Activated naive CD4-positive, alpha-beta T cell treated with anti-CD3 and anti-CD28 coated beads for 36 hours (primary cell): ENCODE measurements at regions not wholly inside any gene's neighbourhood (a gene's known extent, or its start where the extent isn't known, plus 50 kb on each side); places are given as distances from the start of the nearest gene placed in this dataset.

Experiments
- CTCF ChIA-PET: fragments of 350-600 bp; sonication (Branson Sonifier 250); formaldehyde crosslinking; loops from one replicate; lab custom pipeline; 2021; ENCODE audit warnings: antibody characterized with exemption; lab: Charles Lee
- DNase-seq: peaks from one replicate; pipeline ENCODE4 v3.0.0-alpha.2; 2020
- H3K27ac Mint-ChIP-seq: one replicate; pipeline ENCODE4 v1.8.0; 2021; ENCODE audit warnings: mild to moderate bottlenecking, mixed read lengths
- H3K27me3 Mint-ChIP-seq: one replicate; pipeline ENCODE4 v1.8.0; 2021; ENCODE audit warnings: low read depth, mixed read lengths
- H3K36me3 Mint-ChIP-seq: one replicate; pipeline ENCODE4 v1.8.0; 2021; ENCODE audit warnings: low read depth, mixed read lengths
- H3K4me1 Mint-ChIP-seq: one replicate; pipeline ENCODE4 v1.8.0; 2021; ENCODE audit warnings: low read depth, mixed read lengths
- H3K4me3 Mint-ChIP-seq: one replicate; pipeline ENCODE4 v1.8.0; 2021; ENCODE audit warnings: mild to moderate bottlenecking, moderate library complexity, mixed read lengths
- H3K9me3 Mint-ChIP-seq: one replicate; pipeline ENCODE4 v1.8.0; 2021; ENCODE audit warnings: mixed read lengths
- intact Hi-C: fragments of 100-400 bp; cut with micrococcal nuclease; formaldehyde crosslinking; loops from one replicate; pipeline ENCODE4 v1.15.1; 2023

DNA sequence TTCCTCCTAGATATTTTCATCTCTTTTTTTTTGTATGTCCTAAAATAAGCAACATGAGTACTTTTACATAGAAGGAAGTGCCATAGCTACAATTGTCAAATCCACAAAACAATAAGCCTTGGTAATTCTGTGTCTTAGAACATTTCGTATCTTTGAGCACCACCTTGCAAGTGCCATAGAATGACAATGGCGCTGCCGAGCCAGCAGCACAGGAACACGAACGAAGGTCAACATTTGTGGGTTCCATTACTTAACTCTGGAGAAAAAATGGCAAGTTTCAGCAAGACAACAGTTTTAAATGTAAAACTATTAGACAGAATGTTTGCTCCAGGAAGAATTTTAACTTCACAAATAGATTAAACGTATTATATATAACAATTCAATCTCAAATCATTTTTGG lies 222.1 kb downstream of the CHRM3 start:
- CTCF ChIA-PET: interaction anchor here (0.6 kb wide), 1 partner anchor 70 kb away, joined by 3 read pairs; no protein-coding TSS in a partner anchor
- Mint-ChIP-seq H3K27ac (no peak overlapping the region), H3K27me3 (no peaks in the 10 kb centered on the region), H3K4me1 (no peaks in the 10 kb centered on the region), H3K4me3 (no peak overlapping the region), H3K36me3 (no peaks in the 10 kb centered on the region), H3K9me3 (no peaks in the 10 kb centered on the region)
- no peak for DNase-seq
- intact Hi-C loops: no loop called here

DNA sequence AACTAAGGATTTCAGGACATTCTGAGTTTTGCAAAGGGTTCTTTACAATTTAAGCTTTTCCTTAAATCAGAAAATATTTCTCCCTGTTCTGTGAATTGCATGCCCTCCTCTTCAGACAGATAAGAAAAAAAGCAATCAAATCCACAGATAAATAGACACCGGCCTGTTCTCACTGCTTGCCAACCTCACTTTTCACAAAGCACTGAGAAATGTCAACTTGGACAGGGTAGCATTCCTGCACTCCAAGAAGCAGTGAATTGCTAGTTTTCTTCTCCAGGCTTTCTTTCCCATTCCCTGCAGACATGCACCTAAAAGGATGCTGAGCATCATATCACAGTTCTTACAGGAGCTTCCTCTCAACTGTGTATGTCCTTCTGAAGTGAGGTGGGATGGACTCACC lies 226.0 kb downstream of the CHRM3 start:
- no peaks in the 10 kb centered on the region for H3K9me3 Mint-ChIP-seq
- no peak for DNase-seq
- peaks cover 2% of the 10 kb centered on the region for H3K27me3 Mint-ChIP-seq
- intact Hi-C loops: no loop called here
- no peak overlapping the region for H3K4me3 Mint-ChIP-seq
- CTCF ChIA-PET: interaction anchor here (0.8 kb wide), 1 partner anchor 204 kb away, joined by 5 read pairs; no protein-coding TSS in a partner anchor
- no peaks in the 10 kb centered on the region for H3K36me3 Mint-ChIP-seq
- no peaks in the 10 kb centered on the region for H3K4me1 Mint-ChIP-seq
- H3K27ac Mint-ChIP-seq: no peak overlapping the region

DNA sequence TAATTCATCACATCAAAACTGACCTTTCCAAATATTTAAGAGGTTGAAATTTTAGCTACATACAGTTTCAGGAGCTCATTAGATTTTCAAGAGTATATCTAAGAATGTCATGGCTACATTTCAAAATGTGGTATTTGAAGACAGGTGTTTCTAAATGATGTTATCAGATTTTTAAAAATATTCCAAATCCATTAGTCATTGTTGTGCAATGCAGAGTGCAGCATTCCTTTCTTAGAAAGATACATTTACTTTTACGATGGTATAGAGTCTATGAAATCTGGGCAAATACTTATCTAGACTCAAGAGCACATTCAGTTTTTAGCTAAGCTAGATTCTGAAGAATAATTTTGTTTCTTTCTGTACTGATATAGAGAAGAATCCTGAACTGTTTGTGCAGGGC lies 230.3 kb downstream of the CHRM3 start:
- no peak for DNase-seq
- CTCF ChIA-PET: interaction anchor here (0.9 kb wide), 1 partner anchor 32 kb away, joined by 4 read pairs; no protein-coding TSS in a partner anchor
- intact Hi-C loops: no loop called here
- H3K27ac Mint-ChIP-seq: no peak overlapping the region
- no peak overlapping the region for H3K4me3 Mint-ChIP-seq
- H3K36me3 Mint-ChIP-seq: no peaks in the 10 kb centered on the region
- peaks cover 2% of the 10 kb centered on the region for H3K27me3 Mint-ChIP-seq
- H3K9me3 Mint-ChIP-seq: no peaks in the 10 kb centered on the region
- no peaks in the 10 kb centered on the region for H3K4me1 Mint-ChIP-seq

DNA sequence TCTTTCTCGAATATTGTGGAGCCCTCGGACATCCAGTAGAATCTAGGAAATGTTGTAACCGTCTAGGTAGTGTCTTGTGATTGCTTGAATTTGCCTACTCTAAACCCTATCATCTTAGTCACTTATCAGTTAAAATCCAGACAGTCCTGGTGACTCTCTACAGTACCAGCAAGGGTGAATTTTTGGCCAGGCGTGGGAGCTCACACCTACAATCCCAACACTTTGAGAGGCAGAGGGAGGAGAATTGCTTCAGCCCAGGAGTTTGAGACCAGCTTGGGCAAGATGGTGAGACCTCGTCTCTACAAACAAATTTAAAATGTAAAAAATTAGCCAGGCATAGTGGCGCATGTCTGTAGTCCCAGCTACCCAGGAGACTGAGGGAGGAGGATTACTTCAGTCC lies 230.9 kb downstream of the CHRM3 start:
- H3K4me1 Mint-ChIP-seq: no peaks in the 10 kb centered on the region
- no peak overlapping the region for H3K4me3 Mint-ChIP-seq
- CTCF ChIA-PET: no interaction called here
- no peak overlapping the region for H3K27ac Mint-ChIP-seq
- intact Hi-C loops: no loop called here
- no peaks in the 10 kb centered on the region for H3K36me3 Mint-ChIP-seq
- DNase-seq: no peak
- peaks cover 2% of the 10 kb centered on the region for H3K27me3 Mint-ChIP-seq
- H3K9me3 Mint-ChIP-seq: no peaks in the 10 kb centered on the region

DNA sequence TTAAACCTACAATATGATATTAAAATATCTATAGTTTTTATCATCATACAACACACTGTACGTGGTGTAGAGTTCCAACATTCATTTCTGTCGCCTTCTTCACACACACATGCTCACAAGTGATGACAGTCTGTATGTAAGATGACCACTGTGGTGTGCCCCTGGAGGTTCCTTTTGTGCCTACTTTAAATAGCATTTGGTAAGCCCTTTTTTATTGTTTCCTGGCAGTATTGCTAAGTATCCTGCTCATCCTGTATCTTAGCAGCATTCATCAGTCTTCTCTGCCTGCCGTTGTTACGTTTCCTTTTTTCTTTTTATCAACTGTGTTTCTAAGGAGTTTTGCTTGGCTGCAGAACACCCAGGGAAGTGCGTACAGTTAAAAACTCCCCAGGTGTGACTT lies 231.4 kb downstream of the CHRM3 start:
- no peak overlapping the region for H3K4me3 Mint-ChIP-seq
- H3K4me1 Mint-ChIP-seq: no peaks in the 10 kb centered on the region
- CTCF ChIA-PET: no interaction called here
- DNase-seq: no peak
- peaks cover 2% of the 10 kb centered on the region for H3K27me3 Mint-ChIP-seq
- H3K9me3 Mint-ChIP-seq: no peaks in the 10 kb centered on the region
- intact Hi-C loops: no loop called here
- H3K27ac Mint-ChIP-seq: no peak overlapping the region
- no peaks in the 10 kb centered on the region for H3K36me3 Mint-ChIP-seq

DNA sequence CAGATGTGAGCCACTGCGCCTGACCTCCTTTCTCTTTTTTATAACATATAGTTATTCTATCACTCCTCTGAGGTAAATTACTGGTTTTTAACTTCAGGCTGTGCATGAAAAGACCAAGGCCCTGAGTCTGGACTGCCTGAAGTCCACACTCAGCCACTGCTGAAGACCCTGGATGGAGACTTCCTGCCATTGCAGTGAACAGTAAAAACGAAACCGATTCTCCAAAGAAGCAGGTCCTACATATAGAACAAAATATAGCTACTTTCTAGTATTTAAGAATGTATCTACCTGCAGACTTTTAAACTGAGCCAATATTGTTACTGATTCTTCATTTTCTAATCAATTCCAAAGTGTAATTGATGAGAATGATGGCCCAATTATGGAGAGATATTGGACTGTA lies 232.8 kb downstream of the CHRM3 start:
- no peaks in the 10 kb centered on the region for H3K4me1 Mint-ChIP-seq
- no peaks in the 10 kb centered on the region for H3K36me3 Mint-ChIP-seq
- H3K27me3 Mint-ChIP-seq: peaks cover 2% of the 10 kb centered on the region
- DNase-seq: no peak
- no peak overlapping the region for H3K27ac Mint-ChIP-seq
- CTCF ChIA-PET: interaction anchor here (0.5 kb wide), 1 partner anchor 9 kb away, joined by 3 read pairs; no protein-coding TSS in a partner anchor
- intact Hi-C loops: no loop called here
- no peak overlapping the region for H3K4me3 Mint-ChIP-seq
- no peaks in the 10 kb centered on the region for H3K9me3 Mint-ChIP-seq

DNA sequence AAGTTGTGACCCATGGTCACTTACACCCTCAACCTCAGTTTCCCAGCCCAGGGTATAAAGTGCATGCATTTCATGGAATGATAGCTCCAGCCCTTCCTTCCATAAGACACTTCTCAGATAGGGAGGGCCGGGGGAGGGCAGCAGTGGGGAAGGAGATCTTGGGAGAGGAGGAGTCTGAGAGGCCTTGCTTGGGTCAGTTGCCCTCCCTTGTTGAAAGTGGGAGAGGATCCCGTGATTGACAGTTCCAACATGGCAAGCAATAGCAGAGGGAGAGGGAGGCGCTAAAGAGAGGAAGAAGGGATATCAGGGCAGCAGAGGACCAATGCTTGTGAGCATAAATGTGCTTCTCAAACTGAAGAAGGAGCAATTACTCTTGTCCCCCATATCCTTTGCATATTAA lies 244.4 kb downstream of the CHRM3 start:
- no peaks in the 10 kb centered on the region for H3K36me3 Mint-ChIP-seq
- intact Hi-C loops: no loop called here

DNA sequence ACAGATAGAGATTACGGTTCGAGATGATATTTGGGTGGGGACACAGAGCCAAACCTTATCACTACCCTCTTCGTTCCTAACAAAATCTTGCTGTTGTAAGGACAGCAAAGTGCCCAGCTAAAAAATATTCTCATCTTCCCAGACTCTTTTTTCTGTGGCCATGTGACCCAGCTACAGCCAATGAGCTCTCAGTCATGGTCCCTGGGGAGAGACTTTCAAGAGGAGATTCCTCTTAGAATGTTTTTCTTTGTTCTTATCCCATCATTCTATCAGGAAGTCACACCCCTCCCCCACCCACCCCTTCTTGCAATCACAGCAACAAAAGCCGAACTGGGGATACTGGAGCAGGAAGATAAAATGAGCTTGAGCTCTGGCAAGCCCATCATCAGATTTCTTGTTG lies 247.1 kb downstream of the CHRM3 start:
- Mint-ChIP-seq H3K27ac (no peak overlapping the region), H3K4me1 (no peaks in the 10 kb centered on the region), H3K36me3 (no peaks in the 10 kb centered on the region), H3K4me3 (no peak overlapping the region), H3K27me3 (no peaks in the 10 kb centered on the region), H3K9me3 (no peaks in the 10 kb centered on the region)
- CTCF ChIA-PET: interaction anchor here (0.6 kb wide), 1 partner anchor 13 kb away, joined by 3 read pairs; no protein-coding TSS in a partner anchor
- no peak for DNase-seq
- intact Hi-C loops: no loop called here

More for the DNA sequence above, 244.4 kb downstream of the CHRM3 start:
- DNase-seq: no peak
- Mint-ChIP-seq H3K27ac (no peak overlapping the region), H3K27me3 (no peaks in the 10 kb centered on the region), H3K4me1 (no peaks in the 10 kb centered on the region), H3K9me3 (no peaks in the 10 kb centered on the region), H3K4me3 (no peak overlapping the region)
- CTCF ChIA-PET: no interaction called here

DNA sequence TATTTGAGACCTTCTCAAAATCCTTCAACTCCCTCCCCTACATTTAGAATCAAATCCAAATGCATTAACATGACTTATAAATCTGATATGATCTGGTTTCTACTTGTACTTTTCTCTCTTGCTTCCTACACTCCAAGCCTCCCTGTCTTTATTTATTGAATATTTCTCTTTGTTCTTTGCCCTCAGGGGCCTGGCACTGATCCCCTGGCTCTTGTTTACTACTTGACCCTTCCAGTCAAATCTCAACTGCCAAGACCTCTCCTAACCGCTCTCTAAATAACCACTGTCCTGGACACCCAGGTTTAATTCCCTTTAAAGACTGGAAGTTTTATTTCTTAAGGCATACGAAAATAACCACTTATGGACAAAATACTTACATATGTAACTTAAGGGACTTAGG lies 248.9 kb downstream of the CHRM3 start:
- CTCF ChIA-PET: no interaction called here
- Mint-ChIP-seq H3K27me3 (no peaks in the 10 kb centered on the region), H3K36me3 (no peaks in the 10 kb centered on the region), H3K9me3 (peaks cover 2% of the 10 kb centered on the region), H3K4me3 (no peak overlapping the region), H3K27ac (no peak overlapping the region), H3K4me1 (no peaks in the 10 kb centered on the region)
- intact Hi-C loops: no loop called here
- DNase-seq: no peak

DNA sequence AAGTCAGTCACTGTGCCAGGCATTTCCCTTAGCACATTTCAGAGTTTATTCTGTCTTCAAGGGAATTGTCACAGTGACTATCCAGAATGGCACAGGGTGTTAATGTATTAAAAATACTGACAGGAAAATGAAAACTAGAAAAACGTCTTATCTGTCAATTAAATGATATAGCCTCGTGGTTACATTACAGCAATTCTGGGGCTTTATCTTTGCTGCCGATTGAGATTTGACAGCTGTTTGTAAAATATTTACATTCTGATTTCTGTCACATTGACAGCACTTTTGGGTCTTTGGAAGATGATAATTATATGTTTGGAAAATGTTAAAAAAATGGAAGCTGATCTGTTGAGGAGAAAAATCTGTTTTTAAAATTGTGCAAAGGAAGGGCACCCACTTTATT lies 250.0 kb downstream of the CHRM3 start:
- H3K36me3 Mint-ChIP-seq: no peaks in the 10 kb centered on the region
- H3K4me3 Mint-ChIP-seq: no peak overlapping the region
- H3K9me3 Mint-ChIP-seq: peaks cover 4% of the 10 kb centered on the region
- H3K27me3 Mint-ChIP-seq: no peaks in the 10 kb centered on the region
- no peak for DNase-seq
- CTCF ChIA-PET: no interaction called here
- intact Hi-C loops: no loop called here
- no peak overlapping the region for H3K27ac Mint-ChIP-seq
- H3K4me1 Mint-ChIP-seq: no peaks in the 10 kb centered on the region

DNA sequence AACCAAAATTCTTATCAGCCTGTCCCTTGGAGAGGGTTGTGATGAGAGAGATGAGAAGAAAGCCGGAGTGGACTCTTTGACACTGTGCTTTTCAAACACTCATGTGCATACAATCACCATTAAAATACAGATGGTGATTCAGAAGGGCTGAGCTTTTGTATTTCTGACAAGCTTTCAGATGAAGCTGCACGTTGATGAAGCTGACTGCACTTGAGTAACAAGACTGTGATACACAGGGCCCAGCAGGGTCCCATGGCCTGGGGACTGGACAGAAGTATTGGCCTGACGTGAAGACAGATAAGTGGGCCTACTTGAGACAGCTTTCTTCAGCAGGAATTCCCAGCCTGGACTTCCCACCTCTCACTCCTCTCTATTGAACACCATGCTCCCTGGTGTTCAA lies 258.2 kb downstream of the CHRM3 start:
- H3K36me3 Mint-ChIP-seq: no peaks in the 10 kb centered on the region
- DNase-seq: no peak
- H3K9me3 Mint-ChIP-seq: peaks cover 4% of the 10 kb centered on the region
- no peak overlapping the region for H3K27ac Mint-ChIP-seq
- CTCF ChIA-PET: no interaction called here
- no peaks in the 10 kb centered on the region for H3K4me1 Mint-ChIP-seq
- intact Hi-C loops: no loop called here
- no peaks in the 10 kb centered on the region for H3K27me3 Mint-ChIP-seq
- H3K4me3 Mint-ChIP-seq: no peak overlapping the region

DNA sequence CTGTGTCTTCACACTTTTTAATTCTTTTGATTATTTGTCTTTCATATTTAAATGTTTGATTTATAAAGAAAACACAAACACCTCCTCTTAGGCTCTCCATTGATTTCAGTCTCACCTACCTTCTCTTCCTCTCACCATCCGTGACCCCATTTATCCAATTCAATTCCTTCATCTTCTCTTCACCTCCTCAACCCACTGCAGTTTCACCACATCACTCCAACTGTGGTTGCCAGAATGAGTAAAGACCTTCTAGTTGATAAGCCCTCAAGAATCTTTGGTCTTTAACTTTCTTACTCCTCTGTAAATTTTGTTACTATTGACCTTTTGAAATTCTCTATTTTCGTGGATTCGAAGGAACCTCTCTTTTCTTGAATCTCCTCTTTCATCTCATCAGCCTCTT lies 260.7 kb downstream of the CHRM3 start:
- CTCF ChIA-PET: interaction anchor here (0.7 kb wide), 1 partner anchor 20 kb away, joined by 3 read pairs; no protein-coding TSS in a partner anchor
- no peak for DNase-seq
- intact Hi-C loops: no loop called here
- H3K27me3 Mint-ChIP-seq: no peaks in the 10 kb centered on the region
- H3K27ac Mint-ChIP-seq: no peak overlapping the region
- H3K9me3 Mint-ChIP-seq: peaks cover 2% of the 10 kb centered on the region
- no peaks in the 10 kb centered on the region for H3K4me1 Mint-ChIP-seq
- H3K36me3 Mint-ChIP-seq: no peaks in the 10 kb centered on the region
- no peak overlapping the region for H3K4me3 Mint-ChIP-seq

DNA sequence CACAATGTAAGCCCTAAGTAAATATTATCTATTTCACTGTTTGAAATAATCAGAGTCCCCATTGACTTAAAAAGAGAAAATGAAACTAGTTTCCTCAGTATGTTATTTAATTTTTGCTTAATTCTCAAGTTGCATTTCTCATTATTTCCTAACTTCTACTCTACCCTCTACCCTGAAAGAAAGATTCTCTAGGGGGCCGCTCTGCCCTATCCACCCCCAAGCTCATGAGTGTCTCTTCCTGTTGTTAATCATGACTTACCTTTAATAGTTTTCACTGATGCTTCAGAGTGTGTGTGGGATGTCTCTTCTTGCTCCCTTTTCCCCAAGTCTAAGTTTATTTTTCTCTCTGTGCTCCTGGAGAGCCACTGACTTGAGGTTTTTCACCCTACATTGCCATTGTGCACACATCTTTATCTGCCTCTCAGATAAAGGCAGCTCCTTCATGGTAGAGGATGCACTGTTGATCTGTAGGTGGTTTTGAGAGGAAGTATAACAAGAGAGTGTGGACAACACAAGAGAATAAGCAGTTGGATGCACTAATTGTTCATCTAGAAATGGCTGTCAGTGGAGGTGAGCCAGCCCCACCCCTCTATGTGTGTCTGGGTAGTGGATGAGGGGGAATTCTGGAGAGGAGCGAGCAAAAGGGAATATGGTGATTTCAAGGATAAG lies 261.7 kb downstream of the CHRM3 start:
- Mint-ChIP-seq H3K4me3 (no peak overlapping the region), H3K9me3 (peaks cover 2% of the 10 kb centered on the region), H3K27me3 (no peaks in the 10 kb centered on the region), H3K27ac (no peak overlapping the region), H3K36me3 (no peaks in the 10 kb centered on the region), H3K4me1 (no peaks in the 10 kb centered on the region)
- CTCF ChIA-PET: interaction anchor here (1.9 kb wide), 1 partner anchor 32 kb away, joined by 4 read pairs; no protein-coding TSS in a partner anchor
- intact Hi-C loops: no loop called here
- no peak for DNase-seq
